Endodermal cell (in vitro differentiated cells): ENCODE measurements at regions not wholly inside any gene's neighbourhood (a gene's known extent, or its start where the extent isn't known, plus 50 kb on each side); places are given as distances from the start of the nearest gene placed in this dataset.

ENCODE experiments used
- DNase-seq: peaks from one replicate; pipeline ENCODE4 v3.0.0-alpha.2; 2017
- H3K27ac ChIP-seq: 2 replicates; pipeline ENCODE4 v1.5.1; 2013; ENCODE audit warnings: mild to moderate bottlenecking, low read depth, low read length, moderate library complexity
- H3K27me3 ChIP-seq: 2 replicates; pipeline ENCODE4 v1.6.1; 2013; ENCODE audit warnings: mild to moderate bottlenecking, low read length, moderate library complexity; ENCODE audit not compliant: insufficient read depth, control insufficient read depth, poor library complexity, severe bottlenecking
- H3K36me3 ChIP-seq: 2 replicates; pipeline ENCODE4 v1.7.0; 2013; ENCODE audit warnings: mild to moderate bottlenecking, low read length, moderate library complexity; ENCODE audit not compliant: control insufficient read depth, insufficient read depth
- H3K4me1 ChIP-seq: one replicate; pipeline ENCODE4 v1.7.0; 2013; ENCODE audit warnings: low read length; ENCODE audit not compliant: control insufficient read depth, insufficient read depth
- H3K4me3 ChIP-seq: 2 replicates; pipeline ENCODE4 v1.5.1; 2013; ENCODE audit warnings: mild to moderate bottlenecking, low read length, moderate library complexity
- H3K9ac ChIP-seq: 2 replicates; pipeline ENCODE4 v1.6.1; 2013; ENCODE audit warnings: mild to moderate bottlenecking, low read length, moderate library complexity; ENCODE audit not compliant: poor library complexity, severe bottlenecking; ENCODE audit errors: extremely low read depth
- H3K9me3 ChIP-seq: 2 replicates; pipeline ENCODE4 v1.6.1; 2013; ENCODE audit warnings: mild to moderate bottlenecking, low read length, moderate library complexity; ENCODE audit not compliant: control insufficient read depth
- H3K27ac Mint-ChIP-seq: 2 replicates; pipeline ENCODE4 v1.8.0; 2020; ENCODE audit warnings: mixed read lengths
- H3K27me3 Mint-ChIP-seq: 2 replicates; pipeline ENCODE4 v1.8.0; 2021; ENCODE audit warnings: mild to moderate bottlenecking, mixed read lengths; ENCODE audit not compliant: insufficient read depth
- H3K36me3 Mint-ChIP-seq: 2 replicates; pipeline ENCODE4 v1.8.0; 2020; ENCODE audit warnings: low read depth, mixed read lengths
- H3K4me1 Mint-ChIP-seq: 2 replicates; pipeline ENCODE4 v1.8.0; 2020; ENCODE audit warnings: mixed read lengths
- H3K4me3 Mint-ChIP-seq: 2 replicates; pipeline ENCODE4 v1.8.0; 2020; ENCODE audit warnings: mild to moderate bottlenecking, moderate library complexity, mixed read lengths
- H3K9me3 Mint-ChIP-seq: 2 replicates; pipeline ENCODE4 v1.8.0; 2020; ENCODE audit warnings: mild to moderate bottlenecking, mixed read lengths
- WGBS, 2 experiments: methylation state at CpG; one replicate each; pipeline versions ENCODE4 v1.1.5 to v1.1.7; 2013; ENCODE audit warnings: missing lambda C conversion rate in 2 of 2, mixed read lengths in 1 of 2; ENCODE audit not compliant: insufficient coverage in 1 of 2, insufficient read length in 1 of 2; 5-methylcytosine and 5-hydroxymethylcytosine counted together
- TF ChIP-seq, protein P1 (sequence below): fragments of 200-600 bp; sonication (generic); conservative IDR thresholded peaks from 2 replicates; pipeline ENCODE4 v1.5.0; 2021; ENCODE audit warnings: antibody characterized with exemption, mild to moderate bottlenecking

DNA sequence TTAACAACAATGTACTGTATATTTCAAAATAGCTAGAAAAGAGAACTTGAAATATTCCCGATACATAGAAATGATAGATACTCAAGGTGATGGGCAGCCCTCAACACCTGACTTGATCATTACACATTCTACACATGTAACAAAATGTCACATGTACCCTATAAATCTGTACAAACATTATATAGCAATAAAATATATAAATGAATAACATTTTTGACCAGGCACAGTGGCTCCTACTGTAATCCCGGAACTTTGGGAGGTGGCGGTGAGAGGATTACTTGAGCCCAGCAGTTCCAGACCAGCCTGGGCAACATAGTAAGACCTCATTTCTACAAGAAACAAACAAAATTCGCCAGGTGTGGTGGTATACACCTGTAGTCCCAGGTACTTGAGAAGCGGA, 659.5 kb upstream of the NRP1 start:
- H3K4me3 Mint-ChIP-seq: no peak overlapping the region
- no peaks in the 10 kb centered on the region for H3K4me1 ChIP-seq
- no peak overlapping the region for H3K27ac Mint-ChIP-seq
- no peak overlapping the region for H3K27ac ChIP-seq
- H3K36me3 Mint-ChIP-seq: no peaks in the 10 kb centered on the region
- no peaks in the 10 kb centered on the region for H3K9me3 ChIP-seq
- H3K9me3 Mint-ChIP-seq: no peaks in the 10 kb centered on the region
- H3K27me3 ChIP-seq: no peaks in the 10 kb centered on the region
- no peaks in the 10 kb centered on the region for H3K27me3 Mint-ChIP-seq
- WGBS, 2 experiments: 97% methylated on average over 5 of the region's 5 CpGs; no CpG with 5 or more reads in 1 of the 2 experiments
- no peak overlapping the region for H3K4me3 ChIP-seq
- H3K9ac ChIP-seq: no peak overlapping the region
- TF ChIP-seq, protein P1, sequence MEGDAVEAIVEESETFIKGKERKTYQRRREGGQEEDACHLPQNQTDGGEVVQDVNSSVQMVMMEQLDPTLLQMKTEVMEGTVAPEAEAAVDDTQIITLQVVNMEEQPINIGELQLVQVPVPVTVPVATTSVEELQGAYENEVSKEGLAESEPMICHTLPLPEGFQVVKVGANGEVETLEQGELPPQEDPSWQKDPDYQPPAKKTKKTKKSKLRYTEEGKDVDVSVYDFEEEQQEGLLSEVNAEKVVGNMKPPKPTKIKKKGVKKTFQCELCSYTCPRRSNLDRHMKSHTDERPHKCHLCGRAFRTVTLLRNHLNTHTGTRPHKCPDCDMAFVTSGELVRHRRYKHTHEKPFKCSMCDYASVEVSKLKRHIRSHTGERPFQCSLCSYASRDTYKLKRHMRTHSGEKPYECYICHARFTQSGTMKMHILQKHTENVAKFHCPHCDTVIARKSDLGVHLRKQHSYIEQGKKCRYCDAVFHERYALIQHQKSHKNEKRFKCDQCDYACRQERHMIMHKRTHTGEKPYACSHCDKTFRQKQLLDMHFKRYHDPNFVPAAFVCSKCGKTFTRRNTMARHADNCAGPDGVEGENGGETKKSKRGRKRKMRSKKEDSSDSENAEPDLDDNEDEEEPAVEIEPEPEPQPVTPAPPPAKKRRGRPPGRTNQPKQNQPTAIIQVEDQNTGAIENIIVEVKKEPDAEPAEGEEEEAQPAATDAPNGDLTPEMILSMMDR: no peak
- no peak for DNase-seq
- no peaks in the 10 kb centered on the region for H3K4me1 Mint-ChIP-seq
- no peaks in the 10 kb centered on the region for H3K36me3 ChIP-seq

DNA sequence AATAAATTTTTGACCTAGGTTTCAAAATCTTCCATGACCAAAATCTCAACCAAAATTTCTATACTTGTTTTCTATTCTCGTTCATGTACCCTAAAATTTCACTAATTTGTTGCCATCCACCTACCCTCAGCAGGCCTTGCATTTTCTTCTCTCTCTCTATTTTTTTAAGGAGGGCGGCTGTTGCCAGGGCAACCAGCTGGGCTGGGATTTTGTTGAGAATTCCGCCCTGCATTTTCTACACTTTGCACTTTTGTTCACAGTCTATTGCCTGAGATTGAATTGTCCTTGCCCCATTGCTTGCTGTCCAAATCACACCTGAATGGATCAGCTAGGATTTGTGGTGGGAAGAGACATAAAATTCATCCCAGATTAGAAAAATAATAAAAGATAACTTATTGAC, 657.5 kb upstream of the NRP1 start:
- Histone ChIP-seq H3K27ac (no peak overlapping the region), H3K4me1 (no peaks in the 10 kb centered on the region), H3K27me3 (no peaks in the 10 kb centered on the region), H3K9ac (no peak overlapping the region), H3K36me3 (no peaks in the 10 kb centered on the region), H3K4me3 (no peak overlapping the region), H3K9me3 (no peaks in the 10 kb centered on the region)
- Mint-ChIP-seq H3K4me1 (no peaks in the 10 kb centered on the region), H3K36me3 (no peaks in the 10 kb centered on the region), H3K4me3 (no peak overlapping the region), H3K27me3 (no peaks in the 10 kb centered on the region), H3K27ac (no peak overlapping the region), H3K9me3 (no peaks in the 10 kb centered on the region)
- TF ChIP-seq, protein P1: no peak
- WGBS, 2 experiments: 94% methylated on average over 3 of the region's 3 CpGs
- no peak for DNase-seq

DNA sequence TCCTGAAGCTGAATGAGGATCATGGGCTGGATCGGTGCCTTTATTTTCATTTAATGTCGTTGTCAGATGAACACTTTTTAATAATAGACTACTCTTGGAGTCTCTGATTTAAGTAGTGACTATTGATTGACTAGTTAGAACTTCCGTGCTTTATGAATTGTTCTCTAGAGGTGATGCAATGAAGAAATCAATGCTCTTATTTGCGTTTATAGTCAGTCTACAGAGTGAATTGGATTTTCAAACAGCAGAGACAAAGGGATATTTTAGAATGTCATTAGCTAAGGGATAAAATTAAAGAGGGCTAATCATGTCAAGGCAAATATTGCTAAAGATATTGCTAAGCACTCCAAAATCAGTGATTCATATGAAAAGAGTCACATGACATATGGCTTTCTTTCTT, 652.0 kb upstream of the NRP1 start:
- no peaks in the 10 kb centered on the region for H3K4me1 Mint-ChIP-seq
- no peaks in the 10 kb centered on the region for H3K36me3 Mint-ChIP-seq
- H3K4me3 Mint-ChIP-seq: no peak overlapping the region
- no peaks in the 10 kb centered on the region for H3K9me3 Mint-ChIP-seq
- no peak for DNase-seq
- TF ChIP-seq, protein P1: no peak
- WGBS, 2 experiments: 96 to 97% methylated on average over 3 to 4 of the region's 4 CpGs
- H3K9me3 ChIP-seq: no peaks in the 10 kb centered on the region
- H3K27ac Mint-ChIP-seq: no peak overlapping the region
- no peak overlapping the region for H3K9ac ChIP-seq
- no peaks in the 10 kb centered on the region for H3K27me3 ChIP-seq
- H3K27ac ChIP-seq: no peak overlapping the region
- H3K4me1 ChIP-seq: no peaks in the 10 kb centered on the region
- H3K4me3 ChIP-seq: no peak overlapping the region
- no peaks in the 10 kb centered on the region for H3K27me3 Mint-ChIP-seq
- H3K36me3 ChIP-seq: no peaks in the 10 kb centered on the region
